ENCODE measurements at regions not wholly inside any gene's neighbourhood (a gene's known extent, or its start where the extent isn't known, plus 50 kb on each side); places are given as distances from the start of the nearest gene placed in this dataset.

GRCh38 chr6:5899216-5900045, 107.3 kb downstream of the NRN1 start:
- no peak for TF ChIP-seq CTCF (IDR thresholded peaks at IDR 0.05; ENCODE audit: low read depth, low read length, missing control alignments)
- no peak for DNase-seq (ENCODE audit: low read depth)
- H3K4me3 ChIP-seq (ENCODE audit: low read depth, low read length) = no peak overlapping the region

GRCh38 chr6:5898563-5898962, 108.2 kb downstream of the NRN1 start:
- no peak overlapping the region for H3K4me3 ChIP-seq (ENCODE audit: low read depth, low read length)
- TF ChIP-seq CTCF (IDR thresholded peaks at IDR 0.05; ENCODE audit: low read depth, low read length, missing control alignments) = peak; percentile 30
- no peak for DNase-seq (ENCODE audit: low read depth)

GRCh38 chr6:5898102-5898501, 108.6 kb downstream of the NRN1 start:
- TF ChIP-seq CTCF (IDR thresholded peaks at IDR 0.05; ENCODE audit: low read depth, low read length, missing control alignments) = no peak
- no peak overlapping the region for H3K4me3 ChIP-seq (ENCODE audit: low read depth, low read length)
- no peak for DNase-seq (ENCODE audit: low read depth)

GRCh38 chr6:5896476-5897200, 110.1 kb downstream of the NRN1 start:
- no peak for DNase-seq (ENCODE audit: low read depth)
- no peak overlapping the region for H3K4me3 ChIP-seq (ENCODE audit: low read depth, low read length)
- TF ChIP-seq CTCF (IDR thresholded peaks at IDR 0.05; ENCODE audit: low read depth, low read length, missing control alignments) = no peak

- no peak for TF ChIP-seq CTCF (IDR thresholded peaks at IDR 0.05; ENCODE audit: low read depth, low read length, missing control alignments)
- no peak for DNase-seq (ENCODE audit: low read depth)
- no peak overlapping the region for H3K4me3 ChIP-seq (ENCODE audit: low read depth, low read length)
Observed at GRCh38 chr6:5894357-5894756, 112.4 kb downstream of the NRN1 start.

GRCh38 chr6:5893295-5893694, 113.4 kb downstream of the NRN1 start:
- no peak overlapping the region for H3K4me3 ChIP-seq (ENCODE audit: low read depth, low read length)
- no peak for DNase-seq (ENCODE audit: low read depth)
- no peak for TF ChIP-seq CTCF (IDR thresholded peaks at IDR 0.05; ENCODE audit: low read depth, low read length, missing control alignments)
